K562 (cell line): ENCODE measurements at regions not wholly inside any gene's neighbourhood (a gene's known extent, or its start where the extent isn't known, plus 50 kb on each side); places are given as distances from the start of the nearest gene placed in this dataset.
"Not testable (repeated sequence)": the region's sequence is repeated elsewhere in the genome, so short reads cannot be mapped to it uniquely, and the experiment has no call there.

Experiments
- ATAC-seq: fragments of 200-7000 bp; cut with Tn5 transposase; 3 replicates; pipeline ENCODE4 v1.9.1; 2020; ENCODE audit warnings: moderate library complexity
- BruUV-seq: library from RNA; stranded (reverse); fragments of 400-500 nt; replicated peaks from 2 replicates; lab custom pipeline; 2021; lab: Mats Ljungman, UMichigan
- CTCF ChIA-PET: fragments of 300-600 bp; formaldehyde crosslinking; extraction: SDS; loops from one replicate; lab custom pipeline; 2021; ENCODE audit warnings: low intra/inter-chr PET ratio; lab: Yijun Ruan, JAX
- POLR2A ChIA-PET: fragments of 300-600, 350-650 bp; sonication (Branson Sonifier 250); formaldehyde crosslinking; extraction: SDS; loops from one replicate; lab custom pipeline; 2021; ENCODE audit warnings: antibody characterized with exemption, inconsistent platforms; lab: Yijun Ruan, JAX
- DNase-seq, 4 experiments: peaks; one replicate each; pipeline versions ENCODE4 v3.0.0 to v3.0.0-alpha.2; 2011 to 2018; ENCODE audit warnings: low spot score in 3 of 4, mixed read lengths in 3 of 4; ENCODE audit errors: extremely low read depth in 1 of 4
- FAIRE-seq: peaks from 2 replicates; lab custom pipeline; 2011; peaks lifted over from hg19 to GRCh38; lab: Jason Lieb, UNC
- H2AFZ ChIP-seq: 2 replicates; pipeline ENCODE4 v1.6.0; 2011; ENCODE audit warnings: low read depth, low read length, control low read depth, inconsistent platforms
- H3K27ac ChIP-seq: fragments of 200-600 bp; 3 replicates; pipeline ENCODE4 v1.8.0; 2011; ENCODE audit warnings: low read depth, mild to moderate bottlenecking, control low read depth, inconsistent platforms, low read length, moderate library complexity, mixed read lengths; ENCODE audit errors: extremely low read depth
- H3K27me3 ChIP-seq, 2 experiments: fragments of 300-600 bp in 1 of 2; 2 replicates in 1 of 2; 3 replicates in 1 of 2; pipeline versions ENCODE4 v1.6.0 to v1.8.0; 2011; ENCODE audit warnings: inconsistent platforms in 2 of 2, low read length in 2 of 2, mild to moderate bottlenecking in 1 of 2, mixed read lengths in 1 of 2, moderate library complexity in 1 of 2; ENCODE audit not compliant: control insufficient read depth in 2 of 2, insufficient read depth in 2 of 2
- H3K36me3 ChIP-seq: fragments of 300-600 bp; 3 replicates; pipeline ENCODE4 v1.8.0; 2011; ENCODE audit warnings: mild to moderate bottlenecking, low read length, inconsistent platforms; ENCODE audit not compliant: control insufficient read depth, insufficient read depth
- H3K4me1 ChIP-seq, 2 experiments: fragments of 200-600 bp in 1 of 2; replicated peaks in 1 of 2; 2 replicates in 1 of 2; 3 replicates in 1 of 2; pipeline versions ENCODE4 v1.5.1 to v1.8.0; 2011; ENCODE audit warnings: inconsistent platforms in 2 of 2, low read length in 2 of 2, mild to moderate bottlenecking in 1 of 2, mixed read lengths in 1 of 2, moderate library complexity in 1 of 2; ENCODE audit not compliant: control insufficient read depth in 2 of 2, insufficient read depth in 2 of 2
- H3K4me2 ChIP-seq: 2 replicates; pipeline ENCODE4 v1.6.1; 2011; ENCODE audit warnings: low read length, control low read depth, inconsistent platforms, mixed read lengths; ENCODE audit not compliant: insufficient read depth
- H3K4me3 ChIP-seq: fragments of 200-600 bp; sonication (generic), shearing (Covaris generic); 2 replicates; pipeline ENCODE4 v1.5.1; 2016; ENCODE audit warnings: control low read depth, inconsistent platforms
- H3K79me2 ChIP-seq: fragments of 200-600 bp; 3 replicates; pipeline ENCODE4 v1.8.0; 2011; ENCODE audit warnings: low read length, inconsistent platforms; ENCODE audit not compliant: control insufficient read depth, insufficient read depth
- H3K9ac ChIP-seq, 2 experiments: 2 replicates each; pipeline versions ENCODE4 v1.6.0 to v1.6.1; 2011; ENCODE audit warnings: low read depth in 2 of 2, low read length in 2 of 2, control low read depth in 1 of 2, inconsistent platforms in 1 of 2, mild to moderate bottlenecking in 1 of 2, mixed read lengths in 1 of 2; ENCODE audit not compliant: insufficient read depth in 1 of 2
- H3K9me1 ChIP-seq: one replicate; pipeline ENCODE4 v1.6.0; 2011; ENCODE audit warnings: inconsistent platforms, mild to moderate bottlenecking, low read length, moderate library complexity; ENCODE audit not compliant: control insufficient read depth, insufficient read depth
- H3K9me3 ChIP-seq: replicated peaks from 2 replicates; pipeline ENCODE4 v1.5.1; 2011; ENCODE audit warnings: low read depth, low read length, inconsistent platforms; ENCODE audit not compliant: control insufficient read depth, insufficient read depth
- H4K20me1 ChIP-seq: replicated peaks from 2 replicates; pipeline ENCODE4 v1.6.1; 2011; ENCODE audit warnings: low read length, inconsistent platforms, mixed read lengths; ENCODE audit not compliant: control insufficient read depth, insufficient read depth
- BRCA1 ChIP-seq, 2 experiments: fragments of 450-650 bp in 1 of 2; sonication (generic) in 1 of 2; formaldehyde crosslinking in 1 of 2; IDR thresholded peaks; 2 replicates each; pipeline versions ENCODE4 v1.5.0 to v1.6.1; 2017 to 2020; ENCODE audit warnings: mild to moderate bottlenecking in 1 of 2, missing genetic modification reagents in 1 of 2
- NFYB ChIP-seq: IDR thresholded peaks from 2 replicates; pipeline ENCODE4 v1.6.1; 2011; ENCODE audit warnings: mild to moderate bottlenecking, moderate library complexity; ENCODE audit not compliant: insufficient read length; ENCODE audit errors: extremely low read depth
- ZNF316 ChIP-seq: fragments of 450-650 bp; IDR thresholded peaks from 2 replicates; pipeline ENCODE4 v1.6.1; 2016
- WGBS: fragments of 100-300 bp; shearing (Covaris generic); methylation state at CpG from one replicate; pipeline ENCODE4 v1.1.6; 2016; ENCODE audit warnings: low coverage, mixed read lengths; ENCODE audit not compliant: insufficient coverage; ENCODE audit errors: missing lambda C conversion rate; 5-methylcytosine and 5-hydroxymethylcytosine counted together
- in situ Hi-C: fragments of 300-500 bp; cut with MboI; formaldehyde crosslinking; loops from 4 replicates; pipeline ENCODE4 v1.15.0; 2018; ENCODE audit warnings: inconsistent platforms, mixed read lengths
- intact Hi-C: fragments of 100-400 bp; cut with micrococcal nuclease; formaldehyde crosslinking; loops from 2 replicates; pipeline ENCODE4 v1.14.2; 2022

- H3K4me3 ChIP-seq, ATAC-seq, H3K27me3 ChIP-seq, in situ Hi-C loops, H3K79me2 ChIP-seq, H3K27ac ChIP-seq, POLR2A ChIA-PET, H3K9me1 ChIP-seq, intact Hi-C loops, BruUV-seq, H2AFZ ChIP-seq, FAIRE-seq, CTCF ChIA-PET, H3K36me3 ChIP-seq, DNase-seq, H3K9ac ChIP-seq, H3K9me3 ChIP-seq, H3K4me1 ChIP-seq, H3K4me2 ChIP-seq, H4K20me1 ChIP-seq: not testable (repeated sequence)
- 0% methylated on average over 4 of the region's 6 CpGs for WGBS
- TF ChIP-seq NFYB (peak; percentile 35), ZNF316 (0 out of 2 replicates have a peak, but pooled peaks have one; percentile 23)
Observed at GRCh38 chr9:78431039-78431438, 134.1 kb downstream of the PSAT1 start.

GRCh38 chr9:78436873-78437272 lies 139.9 kb downstream of the PSAT1 start:
- Histone ChIP-seq H3K9me3 (no peaks in the 10 kb centered on the region), H3K4me2 (no peak overlapping the region), H3K27me3 (no peaks in the 10 kb centered on the region), H2AFZ (no peak overlapping the region), H3K27ac (no peak overlapping the region), H4K20me1 (no peaks in the 10 kb centered on the region), H3K36me3 (no peaks in the 10 kb centered on the region), H3K9ac (no peak overlapping the region), H3K4me1 (no peaks in the 10 kb centered on the region), H3K79me2 (no peaks in the 10 kb centered on the region), H3K4me3 (no peak overlapping the region), H3K9me1 (no peaks in the 10 kb centered on the region)
- no peak for ATAC-seq
- in situ Hi-C loops (no loop called here), intact Hi-C loops (no loop called here)
- no peak for DNase-seq
- TF ChIP-seq BRCA1 (IDR thresholded peaks at IDR 0.05), result no peak
- TF ChIP-seq BRCA1 (CRISPR knock-in tag; IDR thresholded peaks at IDR 0.05), result no peak
- CTCF ChIA-PET, result no interaction called here
- POLR2A ChIA-PET, result no interaction called here
- WGBS, result 0% methylated on average over 2 of the region's 2 CpGs
- BruUV-seq, result no TSS peak
- FAIRE-seq, result no peak
